Bone marrow (tissue), 2 donors: ENCODE measurements at regions not wholly inside any gene's neighbourhood (a gene's known extent, or its start where the extent isn't known, plus 50 kb on each side); places are given as distances from the start of the nearest gene placed in this dataset.

Experiments used
- DNase-seq, 2 donors: peaks; one replicate each; lab custom pipeline; 2025; lab: John Stamatoyannopoulos, UW

DNA sequence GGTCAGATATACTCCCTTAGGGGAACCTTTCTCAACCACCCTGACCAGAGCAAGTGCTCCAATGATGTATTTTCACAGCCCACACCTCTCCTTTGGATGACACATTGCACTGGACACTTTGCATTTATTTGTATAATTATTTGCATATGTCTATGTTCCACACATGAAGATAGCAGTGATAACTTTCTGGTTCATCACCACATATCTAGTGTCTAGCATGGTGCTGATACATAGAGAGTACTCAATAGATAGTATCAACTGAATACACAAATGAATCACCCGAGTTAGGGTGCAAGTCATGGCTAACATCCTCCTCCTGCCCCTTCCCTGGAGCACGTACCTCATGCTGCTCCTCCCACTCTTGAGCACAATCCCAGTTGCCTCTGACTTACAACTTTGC is 617.6 kb downstream of the EBF1 start:
- DNase-seq, result no peak

GRCh38 chr5:158478139-158478538 is 619.2 kb upstream of the CLINT1 start:
- DNase-seq, result no peak

DNA sequence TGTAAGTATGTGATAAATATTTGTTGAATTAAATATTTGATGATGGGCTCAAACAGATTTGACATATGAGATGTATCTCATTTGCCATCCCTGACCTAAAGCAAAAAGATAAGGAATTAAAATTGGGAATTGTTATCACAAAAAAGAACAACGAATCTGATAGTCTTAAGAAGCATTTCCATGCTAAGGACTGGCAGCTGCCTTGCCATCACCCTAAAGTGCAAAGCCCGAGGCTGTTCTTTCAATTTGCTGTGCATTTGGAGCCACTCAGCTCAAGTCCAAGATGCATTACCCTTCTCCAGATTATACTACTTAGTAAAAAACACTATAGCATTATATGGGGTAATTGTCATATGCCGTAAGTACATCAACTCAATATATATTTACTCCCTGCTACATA is 618.3 kb upstream of the CLINT1 start:
- no peak for DNase-seq

DNA sequence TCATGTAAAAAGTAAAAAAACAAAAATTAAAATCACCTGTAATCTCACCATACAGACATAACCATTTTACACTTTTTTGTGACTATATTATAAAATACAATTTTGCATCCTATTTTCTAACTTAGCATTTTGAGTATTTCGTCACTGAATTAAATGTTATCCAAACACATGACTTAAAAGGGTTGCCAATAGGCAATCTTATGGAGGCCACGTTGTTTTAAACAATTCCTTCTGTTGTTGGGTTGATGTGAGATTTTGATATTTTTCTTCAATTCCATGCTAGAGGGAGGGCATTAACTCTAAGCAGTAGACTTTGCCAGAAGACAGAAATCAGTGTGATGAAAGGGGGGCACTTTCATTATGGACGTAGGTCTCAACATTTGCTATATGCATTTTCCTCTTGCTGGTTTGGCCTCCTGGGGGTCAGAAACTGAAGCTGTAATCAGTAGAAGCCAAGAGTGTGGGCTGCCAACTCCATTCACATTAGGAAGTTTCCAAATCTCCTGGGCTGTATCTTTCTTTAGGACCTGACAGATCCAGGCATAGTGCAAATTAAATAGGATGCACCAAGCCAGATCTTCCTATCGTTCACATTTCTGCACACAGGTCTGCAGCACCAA is 614.2 kb upstream of the CLINT1 start:
- no peak for DNase-seq

GRCh38 chr5:158471535-158471924 is 612.6 kb upstream of the CLINT1 start:
- no peak for DNase-seq

DNA sequence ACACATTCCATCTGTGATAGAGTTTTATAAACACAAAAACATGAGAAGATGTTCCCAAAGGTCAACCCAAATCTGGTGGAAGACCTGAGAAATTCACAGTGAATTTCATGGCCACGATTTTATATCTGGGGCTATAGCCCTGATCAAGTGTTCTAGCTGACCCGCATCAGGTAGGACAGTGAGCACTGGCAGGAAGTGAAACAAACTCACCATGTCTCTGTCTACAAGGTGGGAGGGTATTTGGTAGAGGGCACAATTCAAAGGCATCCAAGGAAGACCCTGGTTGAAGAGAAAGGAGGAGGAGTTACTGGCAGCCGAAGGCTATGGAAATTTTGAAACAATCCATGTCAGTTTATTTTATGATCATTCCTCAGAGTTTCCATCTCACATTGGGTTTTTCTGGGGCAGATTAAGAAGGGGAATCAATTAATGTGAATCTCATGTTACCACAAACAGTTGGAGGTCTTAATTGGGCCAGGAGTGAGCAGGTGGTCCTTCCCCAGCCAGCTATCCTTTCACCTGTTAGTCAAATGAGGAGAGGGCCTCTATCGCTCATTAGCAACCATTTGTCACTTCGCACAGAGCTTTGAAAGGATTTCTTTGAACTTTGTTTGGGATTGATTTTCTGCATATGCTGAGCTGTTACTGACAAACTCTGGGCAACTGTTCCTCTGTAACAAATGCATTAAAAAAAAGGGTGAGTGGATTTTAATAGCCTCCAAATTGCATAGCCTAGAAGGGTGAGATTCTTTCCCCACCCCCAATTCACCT is 612.0 kb upstream of the CLINT1 start:
- no peak for DNase-seq

GRCh38 chr5:158468444-158468843 is 609.5 kb upstream of the CLINT1 start:
- DNase-seq, result no peak

DNA sequence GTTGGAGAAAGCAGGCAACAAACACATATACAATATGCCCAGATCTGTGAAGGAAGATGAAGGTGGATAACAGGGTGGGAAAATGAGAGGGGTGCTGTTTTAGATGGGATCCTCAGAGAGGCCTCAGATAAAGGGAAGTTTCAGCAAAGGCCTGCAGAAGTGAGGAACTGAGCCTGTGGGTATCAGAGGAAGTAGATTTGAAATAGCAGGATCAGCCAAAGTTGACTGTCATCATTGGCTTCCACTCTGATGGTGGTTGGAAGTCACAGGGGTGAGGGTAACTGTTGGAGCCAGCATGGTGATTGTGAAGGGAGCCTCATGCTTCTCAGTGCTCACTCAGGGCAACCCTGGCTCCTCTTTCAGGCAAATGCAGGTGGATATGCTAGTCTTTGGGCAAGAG is 607.2 kb upstream of the CLINT1 start:
- no peak for DNase-seq

- no peak for DNase-seq
These were observed 606.4 kb upstream of the CLINT1 start for GRCh38 chr5:158465086-158465972.

GRCh38 chr5:158464383-158464782 is 605.4 kb upstream of the CLINT1 start:
- no peak for DNase-seq

DNA sequence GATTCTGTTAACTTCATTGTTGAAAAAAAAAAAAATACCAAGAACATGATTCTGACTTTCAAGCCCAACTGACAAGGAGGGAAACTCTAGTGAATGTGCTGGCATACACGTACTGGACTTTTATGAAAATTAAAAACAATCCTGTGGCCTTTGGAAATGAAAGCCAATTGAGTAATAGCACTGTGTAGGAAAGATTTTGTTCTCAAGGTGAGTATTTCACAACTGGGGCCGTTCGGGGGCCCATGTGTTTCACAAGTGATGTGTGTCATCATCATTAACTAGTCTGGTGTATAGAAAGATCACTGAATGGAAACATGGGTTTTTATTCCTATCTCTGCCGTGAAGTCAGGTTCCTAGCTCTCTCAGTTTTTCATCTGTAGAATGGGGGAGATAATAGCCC is 605.0 kb upstream of the CLINT1 start:
- no peak for DNase-seq

GRCh38 chr5:158463188-158463587 is 604.2 kb upstream of the CLINT1 start:
- DNase-seq, result no peak

- no peak for DNase-seq
These were observed 603.6 kb upstream of the CLINT1 start for GRCh38 chr5:158462349-158463114.

GRCh38 chr5:158461240-158461854 is 602.4 kb upstream of the CLINT1 start:
- no peak for DNase-seq

DNA sequence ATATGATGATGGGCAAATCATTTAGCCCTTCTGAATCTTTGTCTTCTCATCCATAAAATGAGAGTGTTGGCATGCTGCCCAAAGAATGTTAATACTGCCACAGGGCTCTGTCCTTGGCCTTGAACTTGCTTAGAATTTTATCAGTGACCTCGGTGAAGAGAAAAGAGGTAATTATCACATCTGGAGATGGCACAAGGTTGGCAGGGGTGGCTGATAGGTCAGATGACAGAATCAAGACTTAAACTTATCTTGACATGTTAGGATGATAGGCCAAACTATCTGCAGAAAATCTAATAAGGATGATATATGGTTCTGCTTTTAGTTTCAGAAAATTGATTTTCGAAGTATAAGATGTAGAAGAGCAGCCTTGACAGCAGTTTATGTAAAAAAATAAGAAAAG is 599.1 kb upstream of the CLINT1 start:
- DNase-seq, result no peak

- DNase-seq, result no peak
These were observed 597.8 kb upstream of the CLINT1 start for GRCh38 chr5:158456756-158457155.

GRCh38 chr5:158456241-158456640 is 597.3 kb upstream of the CLINT1 start:
- no peak for DNase-seq

- DNase-seq, result no peak
These were observed 593.2 kb upstream of the CLINT1 start for GRCh38 chr5:158451993-158452672.

DNA sequence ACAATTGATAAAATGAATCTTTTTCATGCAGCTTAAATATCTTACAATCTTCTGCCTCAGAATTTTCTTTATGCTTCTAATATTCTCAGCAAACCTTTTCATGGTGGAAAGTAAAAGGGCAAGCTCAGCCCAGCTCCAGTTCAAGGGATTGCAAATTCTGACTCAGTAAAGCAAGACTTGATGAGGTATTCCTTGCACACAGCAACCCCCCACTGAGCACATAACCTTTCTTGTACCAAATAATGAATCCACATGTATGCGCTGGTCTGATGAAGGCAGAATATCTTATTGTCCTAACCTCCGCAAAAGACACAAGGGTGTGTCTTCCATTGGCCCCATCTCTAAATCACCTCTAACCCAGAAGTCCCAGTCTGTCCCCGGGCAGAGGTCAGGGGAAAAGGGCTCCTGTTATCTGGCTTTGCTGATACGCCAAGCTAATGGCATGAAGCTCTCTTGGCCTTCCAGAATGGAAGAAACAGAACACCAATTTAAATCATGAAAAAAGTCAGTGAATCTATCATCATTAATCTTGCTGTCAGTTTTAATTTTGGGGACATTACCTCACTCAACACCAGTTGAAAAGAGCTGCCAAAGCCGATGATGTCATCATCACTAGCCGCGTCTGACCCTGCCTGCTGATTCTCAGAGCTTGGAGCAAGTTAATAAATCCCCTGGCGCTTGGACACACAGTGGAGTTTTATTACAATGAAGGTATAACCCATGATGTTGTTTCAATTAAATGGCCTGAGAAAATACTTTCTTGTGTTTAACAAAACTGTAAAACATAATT is 592.5 kb upstream of the CLINT1 start:
- DNase-seq, result no peak

DNA sequence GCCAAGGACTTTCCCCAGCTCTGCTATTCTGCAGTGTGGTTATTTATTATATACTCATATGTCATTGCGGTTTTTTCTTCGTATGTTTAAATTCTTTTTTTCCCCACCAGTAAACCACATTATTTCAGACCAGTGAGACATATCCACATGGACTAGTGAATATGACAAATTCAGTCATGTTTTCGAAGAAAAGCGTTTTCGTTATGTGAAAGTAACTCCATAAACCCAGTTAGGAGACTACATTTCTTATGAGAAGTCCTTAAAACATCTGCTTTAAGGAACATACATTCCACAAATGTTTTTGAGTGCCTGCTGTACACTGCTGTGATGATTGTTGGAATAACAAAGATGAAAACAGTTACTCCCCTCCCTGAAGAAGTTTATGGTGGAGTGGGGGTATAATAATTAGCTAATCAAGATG is 591.8 kb upstream of the CLINT1 start:
- no peak for DNase-seq
